ENCODE measurements at regions not wholly inside any gene's neighbourhood (a gene's known extent, or its start where the extent isn't known, plus 50 kb on each side); places are given as distances from the start of the nearest gene placed in this dataset.

DNA sequence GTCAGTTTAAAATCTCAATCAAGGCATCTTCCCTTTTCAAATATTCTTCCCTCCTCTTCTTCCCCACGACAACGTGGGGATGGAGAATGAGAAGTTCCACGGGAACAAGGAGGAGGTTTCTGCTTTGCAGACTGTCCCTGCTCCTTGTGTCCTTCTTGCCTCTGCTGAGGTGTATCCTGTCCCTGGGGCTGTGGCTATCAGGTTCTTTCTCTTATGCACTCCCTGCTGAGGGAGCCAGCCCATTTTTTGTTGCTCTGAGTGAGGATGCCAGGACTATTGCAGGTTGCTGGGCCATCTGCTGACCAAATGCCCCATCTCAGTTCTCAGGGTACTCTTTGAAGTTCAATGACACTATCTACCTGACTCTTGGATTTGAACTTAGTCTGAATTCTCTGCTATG lies 533.6 kb downstream of the RNF144B start:
- no peak for TF ChIP-seq CTCF (conservative IDR thresholded peaks at IDR 0.05)
- Histone ChIP-seq H3K27me3 (ENCODE audit: control insufficient read depth, insufficient read depth, low read length, poor library complexity, severe bottlenecking) (no peaks in the 10 kb centered on the region), H3K4me3 (ENCODE audit: low read length) (no peak overlapping the region), H3K27ac (ENCODE audit: low read depth, low read length) (no peak overlapping the region), H3K4me1 (ENCODE audit: control insufficient read depth, insufficient read depth, low read length) (no peaks in the 10 kb centered on the region), H3K9ac (ENCODE audit: extremely low read depth, low read length, poor library complexity, severe bottlenecking) (no peak overlapping the region), H3K9me3 (ENCODE audit: control insufficient read depth, low read length) (no peaks in the 10 kb centered on the region), H3K36me3 (ENCODE audit: control insufficient read depth, insufficient read depth, low read length) (no peaks in the 10 kb centered on the region)
- H3K4me3 Mint-ChIP-seq: no peak overlapping the region
- no peaks in the 10 kb centered on the region for H3K27me3 Mint-ChIP-seq (ENCODE audit: insufficient read depth)
- H3K4me1 Mint-ChIP-seq: peaks cover 11% of the 10 kb centered on the region
- peak; percentile 66 for DNase-seq
- H3K27ac Mint-ChIP-seq: no peak overlapping the region
- H3K36me3 Mint-ChIP-seq (ENCODE audit: low read depth): no peaks in the 10 kb centered on the region
- WGBS, 2 experiments (ENCODE audit: insufficient coverage in 1 of 2, insufficient read length in 1 of 2): 76% methylated on average over 3 of the region's 3 CpGs; no CpG with 5 or more reads in 1 of the 2 experiments
- H3K9me3 Mint-ChIP-seq: no peaks in the 10 kb centered on the region

- H3K27me3 ChIP-seq (ENCODE audit: control insufficient read depth, insufficient read depth, low read length, poor library complexity, severe bottlenecking): no peaks in the 10 kb centered on the region
- H3K9me3 ChIP-seq (ENCODE audit: control insufficient read depth, low read length): no peaks in the 10 kb centered on the region
- no peak overlapping the region for H3K4me3 Mint-ChIP-seq
- H3K4me1 Mint-ChIP-seq: peaks cover 10% of the 10 kb centered on the region
- no peak overlapping the region for H3K27ac Mint-ChIP-seq
- no peak overlapping the region for H3K27ac ChIP-seq (ENCODE audit: low read depth, low read length)
- no peaks in the 10 kb centered on the region for H3K4me1 ChIP-seq (ENCODE audit: control insufficient read depth, insufficient read depth, low read length)
- DNase-seq: no peak
- no peak overlapping the region for H3K4me3 ChIP-seq (ENCODE audit: low read length)
- H3K27me3 Mint-ChIP-seq (ENCODE audit: insufficient read depth): no peaks in the 10 kb centered on the region
- H3K9me3 Mint-ChIP-seq: no peaks in the 10 kb centered on the region
- no peaks in the 10 kb centered on the region for H3K36me3 Mint-ChIP-seq (ENCODE audit: low read depth)
- no peaks in the 10 kb centered on the region for H3K36me3 ChIP-seq (ENCODE audit: control insufficient read depth, insufficient read depth, low read length)
- WGBS, 2 experiments (ENCODE audit: insufficient coverage in 1 of 2, insufficient read length in 1 of 2): 88 to 97% methylated on average over 4 of the region's 4 CpGs
- TF ChIP-seq CTCF (conservative IDR thresholded peaks at IDR 0.05): no peak
- no peak overlapping the region for H3K9ac ChIP-seq (ENCODE audit: extremely low read depth, low read length, poor library complexity, severe bottlenecking)
Observed at GRCh38 chr6:18931086-18931485, 543.9 kb downstream of the RNF144B start.

DNA sequence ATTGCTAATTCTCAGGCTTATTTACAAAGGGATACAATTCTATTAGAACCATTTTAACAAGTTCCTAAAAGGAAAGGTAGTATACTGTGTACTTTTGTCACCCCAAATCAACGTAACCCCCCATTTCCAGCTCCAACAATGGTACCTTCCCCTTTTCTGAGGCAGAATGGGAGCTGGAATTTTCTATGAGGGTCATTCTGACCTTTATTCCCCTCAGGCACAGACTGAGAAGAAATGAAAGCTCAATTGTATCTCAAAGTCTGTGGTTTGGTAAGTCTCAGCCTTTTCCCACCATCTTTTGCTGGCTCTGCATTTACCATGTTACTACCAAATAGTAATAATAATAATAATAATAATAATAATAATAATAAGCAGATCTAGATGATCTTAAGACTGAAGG lies 571.0 kb downstream of the RNF144B start:
- Mint-ChIP-seq H3K36me3 (ENCODE audit: low read depth) (no peaks in the 10 kb centered on the region), H3K4me3 (no peak overlapping the region), H3K27me3 (ENCODE audit: insufficient read depth) (no peaks in the 10 kb centered on the region), H3K9me3 (no peaks in the 10 kb centered on the region), H3K4me1 (no peaks in the 10 kb centered on the region), H3K27ac (no peak overlapping the region)
- H3K9ac ChIP-seq (ENCODE audit: extremely low read depth, low read length, poor library complexity, severe bottlenecking): no peak overlapping the region
- H3K4me3 ChIP-seq (ENCODE audit: low read length): no peak overlapping the region
- no peak overlapping the region for H3K27ac ChIP-seq (ENCODE audit: low read depth, low read length)
- DNase-seq: no peak
- WGBS, 2 experiments (ENCODE audit: insufficient coverage in 1 of 2, insufficient read length in 1 of 2): 80% methylated on average over 1 of the region's 1 CpG; no CpG with 5 or more reads in 1 of the 2 experiments
- TF ChIP-seq CTCF (conservative IDR thresholded peaks at IDR 0.05): no peak
- no peaks in the 10 kb centered on the region for H3K36me3 ChIP-seq (ENCODE audit: control insufficient read depth, insufficient read depth, low read length)
- H3K9me3 ChIP-seq (ENCODE audit: control insufficient read depth, low read length): no peaks in the 10 kb centered on the region
- no peaks in the 10 kb centered on the region for H3K27me3 ChIP-seq (ENCODE audit: control insufficient read depth, insufficient read depth, low read length, poor library complexity, severe bottlenecking)
- H3K4me1 ChIP-seq (ENCODE audit: control insufficient read depth, insufficient read depth, low read length): no peaks in the 10 kb centered on the region

All from endodermal cell (in vitro differentiated cells).